GM12865 (cell line): ENCODE measurements at regions not wholly inside any gene's neighbourhood (a gene's known extent, or its start where the extent isn't known, plus 50 kb on each side); places are given as distances from the start of the nearest gene placed in this dataset.
A peak's percentile ranks its signal among the peaks of the same experiment; 100 is the strongest.

ENCODE experiments used
- DNase-seq: peaks from one replicate; pipeline ENCODE4 v3.0.0; 2010; ENCODE audit warnings: low read depth
- H3K4me3 ChIP-seq: 2 replicates; pipeline ENCODE4 v1.5.1; 2011; ENCODE audit warnings: mild to moderate bottlenecking, low read depth, low read length, control low read depth
- CTCF ChIP-seq: IDR thresholded peaks from 2 replicates; pipeline ENCODE4 v1.5.1; 2011; ENCODE audit warnings: low read length, control low read depth, low read depth, inconsistent platforms; ENCODE audit not compliant: insufficient read depth; ENCODE audit errors: missing control alignments

- TF ChIP-seq CTCF = no peak
- peak; percentile 67 for DNase-seq
- no peak overlapping the region for H3K4me3 ChIP-seq
These were observed 555.8 kb downstream of the PLA2G4A start for GRCh38 chr1:187384504-187384903.

- TF ChIP-seq CTCF = no peak
- no peak for DNase-seq
- no peak overlapping the region for H3K4me3 ChIP-seq
These were observed 561.6 kb downstream of the PLA2G4A start for GRCh38 chr1:187390215-187390818.

- H3K4me3 ChIP-seq = no peak overlapping the region
- TF ChIP-seq CTCF = no peak
- no peak for DNase-seq
These were observed 567.5 kb downstream of the PLA2G4A start for GRCh38 chr1:187396226-187396625.

GRCh38 chr1:187396929-187397796, 568.4 kb downstream of the PLA2G4A start:
- TF ChIP-seq CTCF = no peak
- H3K4me3 ChIP-seq = no peak overlapping the region
- no peak for DNase-seq

- peak; percentile 21 for DNase-seq
- H3K4me3 ChIP-seq = no peak overlapping the region
- TF ChIP-seq CTCF = no peak
These were observed 579.7 kb downstream of the PLA2G4A start for GRCh38 chr1:187408212-187409004.

GRCh38 chr1:187409341-187409740, 580.6 kb downstream of the PLA2G4A start:
- no peak for TF ChIP-seq CTCF
- no peak for DNase-seq
- no peak overlapping the region for H3K4me3 ChIP-seq
